Neural progenitor cell (in vitro differentiated cells): ENCODE measurements at regions not wholly inside any gene's neighbourhood (a gene's known extent, or its start where the extent isn't known, plus 50 kb on each side); places are given as distances from the start of the nearest gene placed in this dataset.

Source experiments
- EZH2 ChIP-seq: fragments of 200-600 bp; sonication (generic); IDR thresholded peaks from 2 replicates; pipeline ENCODE4 v1.6.1; 2017; ENCODE audit warnings: antibody characterized with exemption, mild to moderate bottlenecking, moderate library complexity
- EZH2phosphoT487 ChIP-seq: fragments of 200-600 bp; sonication (generic); IDR thresholded peaks from 2 replicates; pipeline ENCODE4 v1.6.1; 2017; ENCODE audit warnings: antibody characterized with exemption
- TF ChIP-seq, protein P1 (sequence below): fragments of 200-600 bp; sonication (generic); IDR thresholded peaks from 2 replicates; pipeline ENCODE4 v1.5.1; 2017; ENCODE audit warnings: antibody characterized with exemption, mild to moderate bottlenecking

GRCh38 chr21:35477622-35478021 lies 428.5 kb upstream of the RUNX1 start:
- TF ChIP-seq, protein P1, sequence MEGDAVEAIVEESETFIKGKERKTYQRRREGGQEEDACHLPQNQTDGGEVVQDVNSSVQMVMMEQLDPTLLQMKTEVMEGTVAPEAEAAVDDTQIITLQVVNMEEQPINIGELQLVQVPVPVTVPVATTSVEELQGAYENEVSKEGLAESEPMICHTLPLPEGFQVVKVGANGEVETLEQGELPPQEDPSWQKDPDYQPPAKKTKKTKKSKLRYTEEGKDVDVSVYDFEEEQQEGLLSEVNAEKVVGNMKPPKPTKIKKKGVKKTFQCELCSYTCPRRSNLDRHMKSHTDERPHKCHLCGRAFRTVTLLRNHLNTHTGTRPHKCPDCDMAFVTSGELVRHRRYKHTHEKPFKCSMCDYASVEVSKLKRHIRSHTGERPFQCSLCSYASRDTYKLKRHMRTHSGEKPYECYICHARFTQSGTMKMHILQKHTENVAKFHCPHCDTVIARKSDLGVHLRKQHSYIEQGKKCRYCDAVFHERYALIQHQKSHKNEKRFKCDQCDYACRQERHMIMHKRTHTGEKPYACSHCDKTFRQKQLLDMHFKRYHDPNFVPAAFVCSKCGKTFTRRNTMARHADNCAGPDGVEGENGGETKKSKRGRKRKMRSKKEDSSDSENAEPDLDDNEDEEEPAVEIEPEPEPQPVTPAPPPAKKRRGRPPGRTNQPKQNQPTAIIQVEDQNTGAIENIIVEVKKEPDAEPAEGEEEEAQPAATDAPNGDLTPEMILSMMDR, result no peak
- TF ChIP-seq EZH2, result no peak
- no peak for TF ChIP-seq EZH2phosphoT487
